Erythroblast (primary cell): ENCODE measurements at regions not wholly inside any gene's neighbourhood (a gene's known extent, or its start where the extent isn't known, plus 50 kb on each side); places are given as distances from the start of the nearest gene placed in this dataset.

Experiments used
- DNase-seq, 2 experiments: peaks; one replicate each; lab custom pipeline; 2025; lab: John Stamatoyannopoulos, UW
- GATA1 ChIP-seq: IDR thresholded peaks from 2 replicates; pipeline ENCODE4 v1.6.1; 2011; ENCODE audit warnings: low read depth, mild to moderate bottlenecking, control low read depth, low read length, moderate library complexity
- POLR2A ChIP-seq: IDR thresholded peaks from 2 replicates; pipeline ENCODE4 v1.6.1; 2011; ENCODE audit warnings: mild to moderate bottlenecking, low read length

- no peak for DNase-seq
- TF ChIP-seq POLR2A (no peak), GATA1 (no peak)
Measured at GRCh38 chr16:63945806-63946205, 1176.1 kb downstream of the CDH11 start.

DNA sequence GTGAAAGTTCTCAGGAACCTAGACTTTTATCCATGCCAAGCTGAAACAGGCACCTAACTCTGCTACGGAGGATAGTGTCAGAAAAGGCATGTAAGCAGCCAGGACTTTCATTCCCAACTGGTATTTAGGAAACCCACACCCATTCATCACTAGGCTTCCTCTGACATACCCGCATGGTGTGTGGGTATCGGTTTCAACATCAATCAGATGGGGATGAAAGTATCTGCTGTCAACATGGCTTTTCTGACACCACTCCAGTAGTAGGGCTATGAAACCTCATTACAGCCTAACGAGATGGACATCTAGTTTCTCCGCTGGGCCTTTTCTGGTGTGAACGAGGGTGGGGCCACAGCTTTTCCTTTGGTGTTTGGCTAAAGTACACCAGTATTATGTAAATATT, 1178.3 kb downstream of the CDH11 start:
- no peak for DNase-seq
- TF ChIP-seq GATA1 (no peak), POLR2A (no peak)

DNA sequence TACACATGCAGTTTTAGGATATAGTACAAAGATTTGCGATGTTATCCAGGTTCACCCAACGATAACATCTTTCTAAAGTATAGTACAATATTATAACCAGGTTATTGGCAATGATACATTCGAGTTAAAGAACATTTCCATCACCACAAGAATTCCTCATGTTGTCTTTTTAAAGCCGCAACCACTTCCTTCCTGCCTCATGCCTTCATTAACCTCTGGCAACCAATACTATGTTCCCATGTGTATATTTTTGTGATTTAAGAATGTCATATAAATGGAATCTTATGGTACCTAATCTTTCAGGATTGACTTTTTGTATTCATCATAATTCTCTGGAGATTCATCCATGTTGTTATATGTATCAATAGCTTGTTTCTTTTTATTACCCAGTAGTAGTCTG, 1183.2 kb downstream of the CDH11 start:
- TF ChIP-seq GATA1: no peak
- no peak for TF ChIP-seq POLR2A
- DNase-seq: no peak

DNA sequence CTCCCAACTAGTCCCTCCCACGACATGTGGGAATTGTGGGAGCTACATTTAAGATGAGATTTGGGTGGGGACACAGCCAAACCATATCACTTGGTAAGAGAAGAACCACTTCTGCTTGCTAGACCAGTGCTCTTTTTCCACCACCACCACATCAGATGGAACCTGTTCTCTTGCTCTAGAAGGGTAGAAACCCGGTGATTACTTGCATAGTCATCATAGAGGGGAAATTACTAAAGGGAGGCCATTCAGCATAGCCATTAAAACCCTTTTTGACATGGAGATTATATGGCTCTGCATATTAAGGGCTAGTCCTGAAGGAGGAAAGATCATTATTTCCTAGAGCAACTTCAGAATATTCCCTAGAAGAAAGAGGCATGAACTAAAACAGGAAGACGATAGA, 1188.0 kb downstream of the CDH11 start:
- TF ChIP-seq POLR2A (no peak), GATA1 (no peak)
- no peak for DNase-seq

GRCh38 chr16:63928421-63928820, 1193.4 kb downstream of the CDH11 start:
- TF ChIP-seq GATA1 (no peak), POLR2A (no peak)
- no peak for DNase-seq

DNA sequence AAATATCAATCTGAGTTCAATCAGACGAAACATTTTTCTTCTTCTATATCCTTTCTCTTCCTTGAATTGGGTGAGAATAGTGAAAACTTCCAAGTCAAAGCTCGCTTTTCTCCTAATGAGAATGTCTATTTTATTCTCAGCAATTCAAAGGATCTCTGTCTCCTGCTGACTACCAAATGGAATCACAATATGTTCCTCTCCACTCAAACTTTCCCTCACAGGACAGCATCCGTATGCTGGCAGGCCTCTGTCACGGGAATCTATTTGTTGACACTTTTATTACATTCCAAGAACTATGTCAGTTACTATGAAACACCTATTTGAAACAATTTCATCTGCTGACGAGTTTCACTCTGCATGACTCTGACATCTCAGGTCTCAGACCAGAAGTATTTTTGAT, 1196.6 kb downstream of the CDH11 start:
- TF ChIP-seq GATA1: no peak
- no peak for TF ChIP-seq POLR2A
- DNase-seq: no peak

GRCh38 chr16:63922560-63922959, 1199.3 kb downstream of the CDH11 start:
- no peak for TF ChIP-seq POLR2A
- TF ChIP-seq GATA1: no peak

DNA sequence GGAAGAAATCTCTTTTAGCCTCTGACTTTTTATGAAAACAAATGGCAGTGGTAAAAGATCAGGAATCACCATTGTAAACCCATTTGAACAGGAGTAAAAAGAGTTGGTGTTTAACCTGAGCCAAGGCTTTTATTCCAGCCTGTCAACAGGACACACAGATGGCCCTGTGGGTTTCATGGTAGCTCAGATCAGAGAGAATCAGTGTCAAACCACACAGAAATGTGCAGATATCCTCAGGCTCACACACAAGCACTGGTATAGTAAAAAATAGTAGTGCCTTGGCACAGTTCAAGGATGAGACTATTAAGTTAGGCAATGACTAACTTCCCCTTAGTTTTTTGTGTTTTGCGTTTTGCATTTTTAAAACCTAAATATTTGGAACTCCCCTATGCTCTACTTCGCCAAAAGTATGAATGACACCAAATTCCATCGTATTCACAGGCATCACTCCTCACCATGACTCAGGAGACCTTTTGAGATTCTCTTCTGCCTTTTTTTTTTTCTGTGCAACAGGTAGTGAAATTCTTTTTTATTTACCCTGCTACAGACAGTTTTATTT, 1200.0 kb downstream of the CDH11 start:
- DNase-seq: no peak
- TF ChIP-seq GATA1 (no peak), POLR2A (no peak)

More at GRCh38 chr16:63922560-63922959, 1199.3 kb downstream of the CDH11 start:
- no peak for DNase-seq

DNA sequence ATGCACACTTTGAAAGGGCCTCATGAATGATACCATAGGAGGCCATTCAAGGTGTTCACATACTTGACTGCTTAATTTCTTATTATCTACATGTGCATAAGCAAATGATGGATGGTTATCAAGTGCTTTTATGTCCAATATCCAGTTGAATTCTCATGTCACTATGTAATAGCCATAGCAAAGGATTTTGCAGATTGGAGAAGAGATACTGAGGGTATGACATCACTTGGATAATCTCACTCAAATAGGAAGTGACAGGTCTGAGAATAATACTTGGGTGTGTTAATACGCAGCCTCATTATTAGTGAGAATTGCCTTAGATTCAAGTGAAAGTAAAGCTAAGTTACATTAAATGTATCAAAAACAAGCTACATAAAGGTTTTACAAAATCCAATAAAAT, 1208.6 kb downstream of the CDH11 start:
- no peak for DNase-seq
- TF ChIP-seq POLR2A: no peak
- no peak for TF ChIP-seq GATA1

DNA sequence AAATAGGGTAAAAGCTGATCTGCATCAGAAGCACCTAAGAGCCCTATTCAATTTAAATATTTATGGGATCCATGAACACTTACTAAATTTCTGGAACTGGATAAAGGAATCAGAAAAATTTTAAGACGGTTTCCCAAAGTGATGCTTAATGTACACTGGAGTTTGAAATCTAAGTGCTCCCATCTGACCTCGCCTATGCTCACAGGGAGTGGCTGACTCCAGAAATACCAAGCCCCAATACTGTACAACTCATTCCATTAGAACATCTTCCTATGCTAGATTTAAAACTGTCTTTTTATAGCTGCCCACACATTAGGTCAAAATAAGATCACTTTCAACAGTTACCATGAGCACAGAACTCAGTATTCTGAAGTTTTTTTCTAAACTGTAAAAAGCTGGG, 1214.6 kb downstream of the CDH11 start:
- TF ChIP-seq POLR2A: no peak
- TF ChIP-seq GATA1: no peak
- DNase-seq: no peak

DNA sequence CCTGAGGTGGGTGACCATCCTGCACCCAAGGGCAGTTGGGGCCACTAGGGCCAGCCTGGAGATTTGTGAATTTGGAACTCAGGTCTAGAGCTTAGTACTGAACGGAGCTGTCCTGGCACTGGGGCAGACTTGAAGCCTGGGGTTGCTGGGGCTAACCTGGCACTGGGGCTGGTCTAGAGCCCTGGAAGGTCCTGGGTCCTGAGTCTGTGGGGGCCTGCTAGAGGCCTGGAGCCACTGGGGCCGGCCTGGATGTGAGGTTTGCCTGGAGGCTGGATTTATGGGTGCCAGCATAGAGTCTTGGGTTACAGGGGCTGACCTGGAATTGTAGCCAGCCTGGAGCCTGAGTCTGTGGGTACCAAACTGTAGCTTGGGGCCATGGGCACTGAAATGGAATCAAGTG, 1216.9 kb downstream of the CDH11 start:
- TF ChIP-seq POLR2A (no peak), GATA1 (no peak)
- no peak for DNase-seq

GRCh38 chr16:63904182-63904581, 1217.7 kb downstream of the CDH11 start:
- DNase-seq: no peak
- no peak for TF ChIP-seq GATA1
- TF ChIP-seq POLR2A: no peak

- no peak for DNase-seq
- TF ChIP-seq GATA1: no peak
Measured at GRCh38 chr16:63896383-63897109, 1225.3 kb downstream of the CDH11 start.

DNA sequence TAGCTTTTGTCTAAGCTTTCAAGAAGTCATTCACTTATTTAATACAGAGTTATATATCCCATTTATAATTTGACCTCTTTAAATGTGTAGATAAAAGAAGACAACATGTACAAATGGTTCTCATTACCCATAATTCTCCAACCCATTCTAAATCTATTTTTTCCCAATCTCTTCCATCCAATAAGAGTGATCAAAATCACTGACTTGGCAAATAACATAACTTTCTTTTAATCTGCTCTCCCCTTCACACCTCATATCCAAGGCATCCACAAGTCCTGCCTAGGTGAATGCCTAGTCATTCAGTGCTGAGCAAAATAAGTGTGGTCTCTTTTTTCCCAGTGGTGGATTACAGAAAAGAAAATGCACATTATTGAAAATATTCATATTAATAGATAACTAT, 1231.1 kb downstream of the CDH11 start:
- DNase-seq: no peak
- TF ChIP-seq GATA1: no peak
- TF ChIP-seq POLR2A: no peak

- TF ChIP-seq GATA1 (no peak), POLR2A (no peak)
- no peak for DNase-seq
Measured at GRCh38 chr16:63890081-63890480, 1231.8 kb downstream of the CDH11 start.
